ENCODE measurements at regions not wholly inside any gene's neighbourhood (a gene's known extent, or its start where the extent isn't known, plus 50 kb on each side); places are given as distances from the start of the nearest gene placed in this dataset.

DNA sequence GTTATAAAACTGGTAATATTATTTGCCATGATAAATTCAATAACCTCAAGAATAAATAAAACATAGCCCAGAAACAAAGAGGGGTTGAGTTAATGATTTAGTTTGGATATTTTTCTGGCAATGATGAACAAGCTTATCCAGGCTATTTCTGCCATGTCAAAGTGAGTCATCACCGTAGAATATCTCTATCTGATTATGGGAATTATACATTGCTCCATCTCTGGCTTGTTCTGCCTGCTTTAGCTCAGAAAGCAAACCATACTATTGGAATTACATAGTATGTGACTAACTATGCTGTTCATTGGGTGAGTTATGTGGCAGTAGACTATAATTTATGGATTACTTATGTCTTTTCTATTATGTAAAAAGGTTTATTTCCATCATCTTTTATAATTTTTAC, 680.1 kb upstream of the AADAT start:
- TF ChIP-seq CTCF (IDR thresholded peaks at IDR 0.05) = no peak
- Mint-ChIP-seq H3K4me3 (ENCODE audit: unreplicated experiment) (no peak overlapping the region), H3K9me3 (ENCODE audit: unreplicated experiment) (no peaks in the 10 kb centered on the region), H3K27ac (ENCODE audit: unreplicated experiment) (no peak overlapping the region), H3K27me3 (ENCODE audit: unreplicated experiment) (no peaks in the 10 kb centered on the region), H3K36me3 (ENCODE audit: unreplicated experiment) (no peaks in the 10 kb centered on the region), H3K4me1 (ENCODE audit: unreplicated experiment) (no peaks in the 10 kb centered on the region)
- DNase-seq (ENCODE audit: extremely low spot score, unreplicated experiment) = no peak

DNA sequence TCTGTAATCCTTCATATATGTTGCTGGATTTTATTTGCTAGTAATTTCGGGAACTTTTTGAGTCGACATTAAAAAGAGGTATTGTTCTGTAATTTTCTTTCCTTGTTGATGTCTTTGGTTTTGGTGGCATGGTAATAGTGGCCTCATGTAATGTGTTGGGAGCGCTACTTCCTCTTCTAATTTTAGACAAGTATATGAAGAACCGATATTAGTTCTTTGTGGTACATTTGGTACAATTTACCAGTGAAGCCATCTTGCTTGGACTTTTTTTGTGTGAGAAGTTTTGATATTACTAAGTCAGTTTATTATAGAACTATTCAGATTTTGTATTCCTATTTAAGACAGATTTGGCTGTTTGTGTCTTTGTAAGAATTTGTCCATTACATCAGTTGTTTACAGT, 669.2 kb upstream of the AADAT start:
- no peak overlapping the region for H3K27ac Mint-ChIP-seq (ENCODE audit: unreplicated experiment)
- H3K36me3 Mint-ChIP-seq (ENCODE audit: unreplicated experiment) = no peaks in the 10 kb centered on the region
- no peak for DNase-seq (ENCODE audit: extremely low spot score, unreplicated experiment)
- no peaks in the 10 kb centered on the region for H3K9me3 Mint-ChIP-seq (ENCODE audit: unreplicated experiment)
- no peak for TF ChIP-seq CTCF (IDR thresholded peaks at IDR 0.05)
- no peak overlapping the region for H3K4me3 Mint-ChIP-seq (ENCODE audit: unreplicated experiment)
- no peaks in the 10 kb centered on the region for H3K4me1 Mint-ChIP-seq (ENCODE audit: unreplicated experiment)
- peaks cover 4% of the 10 kb centered on the region for H3K27me3 Mint-ChIP-seq (ENCODE audit: unreplicated experiment)

DNA sequence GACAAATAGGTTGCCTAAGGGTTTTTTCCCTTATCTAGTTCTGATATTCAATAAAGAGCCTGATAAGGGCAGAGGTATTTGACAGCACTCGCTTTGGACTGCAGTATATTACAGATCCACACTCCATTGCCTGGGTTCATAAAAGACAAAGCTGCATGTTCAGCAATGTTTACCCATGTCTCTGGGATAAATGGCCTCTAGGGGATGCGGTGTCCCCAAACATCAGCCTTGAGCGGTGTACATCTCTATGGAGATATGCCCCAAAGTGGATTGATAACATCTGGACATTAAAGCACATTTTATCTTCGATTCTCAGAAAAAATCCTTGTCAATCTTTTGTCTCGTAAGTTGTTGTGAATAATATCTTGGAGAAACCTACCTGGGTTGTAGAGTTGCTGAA, 660.8 kb upstream of the AADAT start:
- Mint-ChIP-seq H3K27me3 (ENCODE audit: unreplicated experiment) (no peaks in the 10 kb centered on the region), H3K27ac (ENCODE audit: unreplicated experiment) (no peak overlapping the region), H3K9me3 (ENCODE audit: unreplicated experiment) (no peaks in the 10 kb centered on the region), H3K4me3 (ENCODE audit: unreplicated experiment) (no peak overlapping the region), H3K4me1 (ENCODE audit: unreplicated experiment) (no peaks in the 10 kb centered on the region), H3K36me3 (ENCODE audit: unreplicated experiment) (no peaks in the 10 kb centered on the region)
- TF ChIP-seq CTCF (IDR thresholded peaks at IDR 0.05) = no peak
- DNase-seq (ENCODE audit: extremely low spot score, unreplicated experiment) = no peak

DNA sequence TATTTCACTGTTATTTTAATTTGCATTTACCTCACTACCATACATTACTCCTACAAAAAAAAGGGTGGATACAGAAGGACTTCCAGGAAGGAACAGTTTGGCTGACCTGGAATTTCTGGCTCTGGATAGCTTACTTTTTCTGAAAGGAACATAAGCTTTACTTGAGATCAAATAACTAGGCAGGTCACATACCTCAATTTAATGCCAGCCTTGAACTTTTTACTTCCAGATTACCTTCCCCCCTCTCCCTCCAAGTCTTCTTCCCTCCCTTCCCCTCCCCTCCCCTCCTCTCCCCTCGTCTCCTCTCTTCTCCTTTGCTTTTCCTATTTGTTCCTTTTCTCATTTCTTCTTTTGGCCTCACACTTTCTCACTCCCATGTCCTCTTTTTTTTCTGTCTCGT, 659.2 kb upstream of the AADAT start:
- Mint-ChIP-seq H3K4me1 (ENCODE audit: unreplicated experiment) (no peaks in the 10 kb centered on the region), H3K27ac (ENCODE audit: unreplicated experiment) (no peak overlapping the region), H3K4me3 (ENCODE audit: unreplicated experiment) (no peak overlapping the region), H3K9me3 (ENCODE audit: unreplicated experiment) (no peaks in the 10 kb centered on the region), H3K27me3 (ENCODE audit: unreplicated experiment) (no peaks in the 10 kb centered on the region), H3K36me3 (ENCODE audit: unreplicated experiment) (no peaks in the 10 kb centered on the region)
- no peak for TF ChIP-seq CTCF (IDR thresholded peaks at IDR 0.05)
- DNase-seq (ENCODE audit: extremely low spot score, unreplicated experiment) = no peak

DNA sequence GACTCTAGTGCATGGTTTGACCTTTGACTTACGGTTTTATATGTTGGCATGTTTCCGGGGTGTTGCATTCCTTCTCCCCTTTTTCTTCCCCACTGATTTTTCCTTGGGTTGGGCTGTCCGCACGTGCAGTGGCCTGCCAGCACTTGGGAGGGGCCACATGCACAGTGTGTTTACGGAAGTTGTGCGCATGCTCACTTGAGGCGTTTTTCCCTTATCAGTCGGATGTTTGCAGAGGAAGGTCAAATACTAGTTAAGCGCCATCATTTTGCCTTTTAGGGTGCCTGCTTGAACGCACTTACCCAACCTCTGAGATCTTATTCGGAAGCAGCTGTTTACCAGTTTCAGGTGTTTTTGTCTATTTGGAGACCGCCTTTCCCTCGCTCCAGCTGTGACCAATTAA, 653.9 kb upstream of the AADAT start:
- no peak for DNase-seq (ENCODE audit: extremely low spot score, unreplicated experiment)
- H3K27me3 Mint-ChIP-seq (ENCODE audit: unreplicated experiment) = no peaks in the 10 kb centered on the region
- no peaks in the 10 kb centered on the region for H3K36me3 Mint-ChIP-seq (ENCODE audit: unreplicated experiment)
- no peak for TF ChIP-seq CTCF (IDR thresholded peaks at IDR 0.05)
- H3K9me3 Mint-ChIP-seq (ENCODE audit: unreplicated experiment) = no peaks in the 10 kb centered on the region
- H3K27ac Mint-ChIP-seq (ENCODE audit: unreplicated experiment) = no peak overlapping the region
- no peaks in the 10 kb centered on the region for H3K4me1 Mint-ChIP-seq (ENCODE audit: unreplicated experiment)
- H3K4me3 Mint-ChIP-seq (ENCODE audit: unreplicated experiment) = no peak overlapping the region
